AG04449 (cell line): ENCODE measurements at regions not wholly inside any gene's neighbourhood (a gene's known extent, or its start where the extent isn't known, plus 50 kb on each side); places are given as distances from the start of the nearest gene placed in this dataset.

ENCODE experiments used
- CTCF ChIA-PET: fragments of 350-600 bp; formaldehyde crosslinking; extraction: SDS; loops from one replicate; lab custom pipeline; 2021; ENCODE audit warnings: antibody characterized with exemption; lab: Yijun Ruan, JAX
- POLR2A ChIA-PET: fragments of 400-600, 350-600 bp; formaldehyde crosslinking; extraction: SDS; loops from one replicate; lab custom pipeline; 2020; ENCODE audit warnings: antibody characterized with exemption, inconsistent platforms; lab: Yijun Ruan, JAX
- DNase-seq: peaks from one replicate; pipeline ENCODE4 v3.0.0-alpha.2; 2010; ENCODE audit warnings: low read depth, low spot score
- H3K4me3 ChIP-seq: 2 replicates; pipeline ENCODE4 v1.5.1; 2011; ENCODE audit warnings: low read depth, mild to moderate bottlenecking, control low read depth, low read length
- CTCF ChIP-seq: IDR thresholded peaks from one replicate; pipeline ENCODE4 v1.5.1; 2011; ENCODE audit warnings: mild to moderate bottlenecking, moderate library complexity, low read length, control low read depth, inconsistent platforms; ENCODE audit not compliant: insufficient read depth; ENCODE audit errors: missing control alignments

GRCh38 chr3:162992741-162993140, 1496.1 kb downstream of the OTOL1 start:
- H3K4me3 ChIP-seq: no peak overlapping the region
- ChIA-PET CTCF (no interaction called here), POLR2A (no interaction called here)
- no peak for DNase-seq
- TF ChIP-seq CTCF: no peak

GRCh38 chr3:162994165-162994564, 1497.6 kb downstream of the OTOL1 start:
- no peak for DNase-seq
- TF ChIP-seq CTCF: no peak
- H3K4me3 ChIP-seq: no peak overlapping the region
- CTCF ChIA-PET: no interaction called here
- POLR2A ChIA-PET: no interaction called here

- CTCF ChIA-PET: interaction anchor here (1.1 kb wide), 1 partner anchor 15 kb away, joined by 3 read pairs; no protein-coding TSS in a partner anchor
- POLR2A ChIA-PET: no interaction called here
- no peak for TF ChIP-seq CTCF
- H3K4me3 ChIP-seq: no peak overlapping the region
- no peak for DNase-seq
These were observed 1499.8 kb downstream of the OTOL1 start for GRCh38 chr3:162996368-162996767.

- no peak for DNase-seq
- CTCF ChIA-PET: no interaction called here
- no peak for TF ChIP-seq CTCF
- no peak overlapping the region for H3K4me3 ChIP-seq
- POLR2A ChIA-PET: no interaction called here
These were observed 1501.6 kb downstream of the OTOL1 start for GRCh38 chr3:162998205-162998604.

- no peak overlapping the region for H3K4me3 ChIP-seq
- DNase-seq: no peak
- ChIA-PET CTCF (interaction anchor here (0.7 kb wide), 1 partner anchor 15 kb away, joined by 3 read pairs; no protein-coding TSS in a partner anchor), POLR2A (no interaction called here)
- TF ChIP-seq CTCF: no peak
These were observed 1515.0 kb downstream of the OTOL1 start for GRCh38 chr3:163011596-163011995.

- ChIA-PET CTCF (no interaction called here), POLR2A (no interaction called here)
- H3K4me3 ChIP-seq: no peak overlapping the region
- DNase-seq: no peak
- no peak for TF ChIP-seq CTCF
These were observed 1519.6 kb downstream of the OTOL1 start for GRCh38 chr3:163016251-163016650.
